PFSK-1 (cell line): ENCODE measurements at regions not wholly inside any gene's neighbourhood (a gene's known extent, or its start where the extent isn't known, plus 50 kb on each side); places are given as distances from the start of the nearest gene placed in this dataset.

ENCODE experiments used
- POLR2AphosphoS5 ChIP-seq: IDR thresholded peaks from 2 replicates; pipeline ENCODE4 v1.6.1; 2012; ENCODE audit warnings: low read depth, mild to moderate bottlenecking, control low read depth, low read length, moderate library complexity
- TAF1 ChIP-seq: IDR thresholded peaks from 2 replicates; pipeline ENCODE4 v1.6.1; 2012; ENCODE audit warnings: low read length, control low read depth, borderline replicate concordance; ENCODE audit not compliant: insufficient read depth
- TF ChIP-seq, protein P1 (sequence below), 2 experiments: IDR thresholded peaks; 2 replicates each; pipeline versions ENCODE4 v1.6.1 to v1.8.0; 2011 to 2012; ENCODE audit warnings: low read depth in 2 of 2, low read length in 2 of 2, control low read depth in 1 of 2, inconsistent platforms in 1 of 2, mild to moderate bottlenecking in 1 of 2, moderate library complexity in 1 of 2; ENCODE audit not compliant: insufficient read depth in 1 of 2

DNA sequence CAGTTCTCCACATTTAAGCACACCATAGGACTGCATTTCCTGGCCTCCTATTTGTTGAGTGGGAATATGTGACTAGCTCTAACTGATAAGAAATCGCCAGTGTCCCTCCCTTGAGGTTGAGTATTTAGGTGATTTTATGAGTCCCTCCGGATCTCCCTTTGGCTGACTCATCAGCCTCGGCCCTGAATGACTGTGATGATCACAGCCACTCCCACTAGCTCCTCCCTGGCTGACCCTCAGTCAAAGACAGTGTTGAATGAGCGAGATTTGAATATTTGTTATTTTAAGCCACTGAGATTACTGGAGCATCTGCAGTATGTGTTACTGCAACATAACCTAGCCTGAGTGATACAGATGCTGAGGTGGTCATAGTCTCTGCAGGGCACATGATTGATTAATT lies 515.3 kb downstream of the EPHB1 start:
- TF ChIP-seq, protein P1, sequence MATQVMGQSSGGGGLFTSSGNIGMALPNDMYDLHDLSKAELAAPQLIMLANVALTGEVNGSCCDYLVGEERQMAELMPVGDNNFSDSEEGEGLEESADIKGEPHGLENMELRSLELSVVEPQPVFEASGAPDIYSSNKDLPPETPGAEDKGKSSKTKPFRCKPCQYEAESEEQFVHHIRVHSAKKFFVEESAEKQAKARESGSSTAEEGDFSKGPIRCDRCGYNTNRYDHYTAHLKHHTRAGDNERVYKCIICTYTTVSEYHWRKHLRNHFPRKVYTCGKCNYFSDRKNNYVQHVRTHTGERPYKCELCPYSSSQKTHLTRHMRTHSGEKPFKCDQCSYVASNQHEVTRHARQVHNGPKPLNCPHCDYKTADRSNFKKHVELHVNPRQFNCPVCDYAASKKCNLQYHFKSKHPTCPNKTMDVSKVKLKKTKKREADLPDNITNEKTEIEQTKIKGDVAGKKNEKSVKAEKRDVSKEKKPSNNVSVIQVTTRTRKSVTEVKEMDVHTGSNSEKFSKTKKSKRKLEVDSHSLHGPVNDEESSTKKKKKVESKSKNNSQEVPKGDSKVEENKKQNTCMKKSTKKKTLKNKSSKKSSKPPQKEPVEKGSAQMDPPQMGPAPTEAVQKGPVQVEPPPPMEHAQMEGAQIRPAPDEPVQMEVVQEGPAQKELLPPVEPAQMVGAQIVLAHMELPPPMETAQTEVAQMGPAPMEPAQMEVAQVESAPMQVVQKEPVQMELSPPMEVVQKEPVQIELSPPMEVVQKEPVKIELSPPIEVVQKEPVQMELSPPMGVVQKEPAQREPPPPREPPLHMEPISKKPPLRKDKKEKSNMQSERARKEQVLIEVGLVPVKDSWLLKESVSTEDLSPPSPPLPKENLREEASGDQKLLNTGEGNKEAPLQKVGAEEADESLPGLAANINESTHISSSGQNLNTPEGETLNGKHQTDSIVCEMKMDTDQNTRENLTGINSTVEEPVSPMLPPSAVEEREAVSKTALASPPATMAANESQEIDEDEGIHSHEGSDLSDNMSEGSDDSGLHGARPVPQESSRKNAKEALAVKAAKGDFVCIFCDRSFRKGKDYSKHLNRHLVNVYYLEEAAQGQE (IDR thresholded peaks at IDR 0.05; ENCODE audit: insufficient read depth in 1 of 2, low read depth in 2 of 2, low read length in 2 of 2), result no peak
- TF ChIP-seq POLR2AphosphoS5, result no peak
- no peak for TF ChIP-seq TAF1
